Loucy (cell line): ENCODE measurements at regions not wholly inside any gene's neighbourhood (a gene's known extent, or its start where the extent isn't known, plus 50 kb on each side); places are given as distances from the start of the nearest gene placed in this dataset.

Experiments used
- H2AFZ ChIP-seq: fragments of 200-600 bp; sonication (generic); 2 replicates; pipeline ENCODE4 v1.6.0; 2016; ENCODE audit warnings: antibody characterized with exemption, mild to moderate bottlenecking, low read length, moderate library complexity
- H3F3A ChIP-seq: fragments of 200-600 bp; 2 replicates; pipeline ENCODE4 v1.6.0; 2016; ENCODE audit warnings: antibody characterized with exemption, low read depth, mild to moderate bottlenecking
- H3K27me3 ChIP-seq: fragments of 200-600 bp; sonication (generic); 2 replicates; pipeline ENCODE4 v1.6.1; 2014; ENCODE audit warnings: low read length, mild to moderate bottlenecking; ENCODE audit not compliant: insufficient read depth, poor library complexity, severe bottlenecking
- H3K36me3 ChIP-seq: fragments of 200-600 bp; sonication (generic); 2 replicates; pipeline ENCODE4 v1.6.1; 2016; ENCODE audit warnings: low read length; ENCODE audit not compliant: insufficient read depth
- H3K4me1 ChIP-seq: fragments of 200-600 bp; sonication (generic); 2 replicates; pipeline ENCODE4 v1.5.1; 2014; ENCODE audit warnings: low read length, mild to moderate bottlenecking; ENCODE audit not compliant: insufficient read depth, poor library complexity, severe bottlenecking
- H3K4me2 ChIP-seq: fragments of 200-600 bp; sonication (generic); 2 replicates; pipeline ENCODE4 v1.6.0; 2014; ENCODE audit warnings: antibody characterized with exemption, low read length, low read depth, mild to moderate bottlenecking; ENCODE audit not compliant: poor library complexity, severe bottlenecking
- H3K4me3 ChIP-seq: fragments of 200-600 bp; sonication (generic); 2 replicates; pipeline ENCODE4 v1.5.1; 2014; ENCODE audit warnings: low read length, mild to moderate bottlenecking, mixed read lengths; ENCODE audit not compliant: poor library complexity, severe bottlenecking
- H3K79me2 ChIP-seq: fragments of 200-600 bp; sonication (generic); 2 replicates; pipeline ENCODE4 v1.6.1; 2014; ENCODE audit warnings: low read length; ENCODE audit not compliant: insufficient read depth
- H3K9ac ChIP-seq: fragments of 200-600 bp; sonication (generic); 2 replicates; pipeline ENCODE4 v1.6.0; 2014; ENCODE audit warnings: mild to moderate bottlenecking, low read depth, low read length, moderate library complexity; ENCODE audit not compliant: poor library complexity, severe bottlenecking
- H3K9me2 ChIP-seq: fragments of 200-600 bp; sonication (generic); replicated peaks from 2 replicates; pipeline ENCODE4 v1.6.1; 2016; ENCODE audit warnings: low read depth, low read length, mixed read lengths
- H3K9me3 ChIP-seq: fragments of 200-600 bp; sonication (generic); 2 replicates; pipeline ENCODE4 v1.6.1; 2014; ENCODE audit warnings: mild to moderate bottlenecking, antibody characterized with exemption, low read length, low read depth; ENCODE audit not compliant: insufficient read depth
- H4K20me1 ChIP-seq: fragments of 200-600 bp; sonication (generic); 2 replicates; pipeline ENCODE4 v1.6.0; 2014; ENCODE audit warnings: antibody characterized with exemption, low read length, mild to moderate bottlenecking; ENCODE audit not compliant: insufficient read depth, poor library complexity, severe bottlenecking
- CTCF ChIP-seq: fragments of 200-600 bp; sonication (generic); conservative IDR thresholded peaks from 2 replicates; pipeline ENCODE4 v1.5.1; 2014; ENCODE audit warnings: mild to moderate bottlenecking, antibody characterized with exemption, low read length
- EZH2phosphoT487 ChIP-seq: fragments of 200-600 bp; IDR thresholded peaks from 2 replicates; pipeline ENCODE4 v1.6.1; 2018; ENCODE audit warnings: antibody characterized with exemption, mild to moderate bottlenecking, moderate library complexity, borderline replicate concordance

DNA sequence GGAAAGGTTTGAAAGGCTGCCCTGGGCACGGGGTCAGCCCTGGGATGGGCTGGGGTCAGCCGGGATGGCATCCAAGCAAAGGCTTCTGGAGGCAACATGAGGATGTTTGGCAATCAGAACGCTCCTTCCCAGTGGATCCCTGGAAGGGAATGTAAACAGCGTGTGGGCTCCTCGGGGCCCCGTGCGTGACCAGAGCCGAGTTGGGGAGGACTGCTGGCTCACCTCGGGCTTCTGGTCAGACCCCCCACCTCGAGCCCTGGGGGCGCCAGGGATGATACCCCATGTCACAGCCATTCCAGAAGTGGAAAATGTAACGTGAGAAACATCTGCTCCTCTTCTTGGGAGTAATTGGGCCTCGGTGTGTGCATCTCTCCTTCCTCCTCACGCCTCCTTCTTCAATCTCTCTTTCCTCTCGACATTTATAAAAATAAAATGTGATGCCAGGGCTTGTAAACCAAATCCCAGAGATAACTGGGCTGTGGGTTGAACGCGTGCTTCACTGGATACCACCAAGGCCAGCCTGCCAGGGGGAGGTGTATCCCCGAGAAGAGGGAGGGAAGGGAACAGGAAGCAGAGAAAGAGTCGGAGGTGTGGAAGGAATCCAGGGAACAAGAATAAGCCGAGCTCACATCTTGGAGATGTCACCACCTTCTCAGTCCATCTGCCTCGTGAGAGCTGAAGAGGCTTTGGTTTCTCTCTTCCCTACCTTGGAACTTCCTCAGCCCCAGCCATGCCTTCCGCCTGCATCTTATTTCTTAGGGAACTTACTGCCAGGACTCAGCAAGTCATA is 144.8 kb downstream of the NUAK1 start:
- no peak overlapping the region for H3K4me2 ChIP-seq

GRCh38 chr12:105995961-105996431 is 142.8 kb downstream of the NUAK1 start:
- H3F3A ChIP-seq = no peaks in the 10 kb centered on the region
- no peaks in the 10 kb centered on the region for H3K9me2 ChIP-seq
- TF ChIP-seq EZH2phosphoT487 (no peak), CTCF (no peak)
- no peak overlapping the region for H3K4me3 ChIP-seq
- H3K9me3 ChIP-seq = no peaks in the 10 kb centered on the region
- H2AFZ ChIP-seq = no peak overlapping the region
- no peak overlapping the region for H3K9ac ChIP-seq
- H3K4me2 ChIP-seq = no peak overlapping the region
- H4K20me1 ChIP-seq = no peaks in the 10 kb centered on the region
- no peaks in the 10 kb centered on the region for H3K27me3 ChIP-seq
- H3K36me3 ChIP-seq = no peaks in the 10 kb centered on the region
- H3K4me1 ChIP-seq = no peaks in the 10 kb centered on the region
- no peaks in the 10 kb centered on the region for H3K79me2 ChIP-seq

More for the DNA sequence above, 144.8 kb downstream of the NUAK1 start:
- Histone ChIP-seq H3K4me1 (no peaks in the 10 kb centered on the region), H4K20me1 (no peaks in the 10 kb centered on the region), H3K9me2 (no peaks in the 10 kb centered on the region), H3K9me3 (no peaks in the 10 kb centered on the region), H3K4me3 (no peak overlapping the region), H3K79me2 (no peaks in the 10 kb centered on the region), H2AFZ (no peak overlapping the region), H3K36me3 (no peaks in the 10 kb centered on the region), H3K27me3 (no peaks in the 10 kb centered on the region), H3F3A (no peaks in the 10 kb centered on the region), H3K9ac (no peak overlapping the region)
- TF ChIP-seq EZH2phosphoT487 (no peak), CTCF (no peak)

GRCh38 chr12:105998561-105998960 is 140.2 kb downstream of the NUAK1 start:
- Histone ChIP-seq H4K20me1 (no peaks in the 10 kb centered on the region), H2AFZ (no peak overlapping the region), H3K27me3 (no peaks in the 10 kb centered on the region), H3K4me3 (no peak overlapping the region), H3F3A (no peaks in the 10 kb centered on the region), H3K4me1 (no peaks in the 10 kb centered on the region), H3K9me2 (no peaks in the 10 kb centered on the region), H3K9ac (no peak overlapping the region), H3K4me2 (no peak overlapping the region), H3K9me3 (no peaks in the 10 kb centered on the region), H3K79me2 (no peaks in the 10 kb centered on the region), H3K36me3 (no peaks in the 10 kb centered on the region)
- no peak for TF ChIP-seq CTCF
